ENCODE measurements at regions not wholly inside any gene's neighbourhood (a gene's known extent, or its start where the extent isn't known, plus 50 kb on each side); places are given as distances from the start of the nearest gene placed in this dataset.

DNA sequence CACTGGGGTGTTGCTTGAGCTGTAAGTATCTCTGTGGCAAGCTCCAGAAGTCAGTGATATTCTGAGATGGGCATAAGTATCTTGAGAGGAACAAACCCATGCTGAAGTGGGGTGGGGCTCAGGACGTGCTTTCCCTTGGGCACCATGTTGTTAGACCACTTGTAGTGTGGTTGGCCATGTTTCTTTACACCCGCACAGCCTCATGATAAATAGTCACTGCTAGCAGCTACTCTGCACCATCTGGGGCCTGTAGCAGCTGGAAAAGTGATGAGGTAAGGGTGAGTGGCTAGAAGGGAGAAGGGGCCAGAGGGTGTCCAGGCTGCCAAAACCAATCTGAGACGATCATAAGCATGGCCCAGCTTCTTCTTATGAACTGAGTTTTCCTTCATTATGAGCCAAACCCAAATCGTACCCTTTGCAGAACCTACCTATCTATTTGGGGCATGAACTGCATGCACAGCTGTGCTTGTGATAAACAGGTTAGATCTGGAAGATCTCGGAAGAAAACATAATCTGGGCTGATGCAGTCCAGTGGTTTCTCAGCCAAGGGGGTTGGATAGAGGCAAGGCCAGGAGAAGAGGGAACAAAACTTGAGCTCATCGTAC is 91.9 kb upstream of the IRF2BP2 start:
- H3K27ac ChIP-seq: peak overlapping the region; percentile 11 to 50
- DNase-seq: no peak
- H3K4me3 ChIP-seq: no peak overlapping the region
- TF ChIP-seq, protein P1, sequence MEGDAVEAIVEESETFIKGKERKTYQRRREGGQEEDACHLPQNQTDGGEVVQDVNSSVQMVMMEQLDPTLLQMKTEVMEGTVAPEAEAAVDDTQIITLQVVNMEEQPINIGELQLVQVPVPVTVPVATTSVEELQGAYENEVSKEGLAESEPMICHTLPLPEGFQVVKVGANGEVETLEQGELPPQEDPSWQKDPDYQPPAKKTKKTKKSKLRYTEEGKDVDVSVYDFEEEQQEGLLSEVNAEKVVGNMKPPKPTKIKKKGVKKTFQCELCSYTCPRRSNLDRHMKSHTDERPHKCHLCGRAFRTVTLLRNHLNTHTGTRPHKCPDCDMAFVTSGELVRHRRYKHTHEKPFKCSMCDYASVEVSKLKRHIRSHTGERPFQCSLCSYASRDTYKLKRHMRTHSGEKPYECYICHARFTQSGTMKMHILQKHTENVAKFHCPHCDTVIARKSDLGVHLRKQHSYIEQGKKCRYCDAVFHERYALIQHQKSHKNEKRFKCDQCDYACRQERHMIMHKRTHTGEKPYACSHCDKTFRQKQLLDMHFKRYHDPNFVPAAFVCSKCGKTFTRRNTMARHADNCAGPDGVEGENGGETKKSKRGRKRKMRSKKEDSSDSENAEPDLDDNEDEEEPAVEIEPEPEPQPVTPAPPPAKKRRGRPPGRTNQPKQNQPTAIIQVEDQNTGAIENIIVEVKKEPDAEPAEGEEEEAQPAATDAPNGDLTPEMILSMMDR (IDR thresholded peaks at IDR 0.05): no peak
- TF ChIP-seq POLR2A (IDR thresholded peaks at IDR 0.05): no peak
- intact Hi-C loops (cut with DNase I; ENCODE audit: low total_unique reads): no loop called here
- no peaks in the 10 kb centered on the region for H3K9me3 ChIP-seq
- no peaks in the 10 kb centered on the region for H3K36me3 ChIP-seq
- no peaks in the 10 kb centered on the region for H3K4me1 ChIP-seq
- no peaks in the 10 kb centered on the region for H3K27me3 ChIP-seq

DNA sequence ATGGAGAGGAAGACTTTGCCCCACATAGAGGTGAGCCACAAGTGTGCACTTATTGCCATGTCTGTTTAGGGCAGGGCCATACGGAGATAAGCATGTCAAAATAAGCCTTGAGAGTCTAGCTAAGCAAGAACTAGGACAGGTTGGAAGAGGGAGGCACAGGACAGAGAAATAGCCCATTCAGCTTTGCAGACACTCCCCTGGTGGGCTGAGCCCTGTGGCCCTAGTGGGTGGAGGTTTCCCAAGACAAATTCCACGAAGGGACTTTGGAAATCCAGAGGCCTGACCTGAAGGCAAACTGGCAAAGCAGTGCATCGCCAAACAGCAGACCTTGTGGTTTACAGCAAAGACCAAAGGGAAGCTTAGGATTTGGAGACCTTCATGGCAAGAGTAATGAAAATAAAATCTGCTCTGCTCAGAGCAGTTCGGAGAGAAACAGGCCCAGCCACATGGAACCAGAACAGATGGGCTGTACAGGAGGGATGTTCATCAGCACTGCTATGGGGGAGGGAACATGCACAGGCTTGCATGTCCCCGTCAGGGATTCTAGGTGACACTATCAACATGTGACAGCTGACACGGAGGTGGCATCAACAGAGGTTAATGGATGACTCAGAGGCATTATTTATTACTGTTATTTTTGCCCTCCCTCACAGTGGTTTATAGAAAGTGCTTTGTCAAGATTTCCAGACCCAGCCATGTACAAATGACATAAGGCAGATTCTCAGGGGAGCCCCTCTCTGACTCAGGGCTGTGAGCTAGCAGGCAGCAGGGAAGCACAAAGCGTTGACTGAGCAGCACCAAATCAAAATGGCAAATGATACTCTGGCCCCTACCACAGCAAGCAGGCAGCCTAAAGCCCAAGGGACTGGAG is 90.1 kb upstream of the IRF2BP2 start:
- peak in 1 of 2 donors; percentile 46 for DNase-seq
- no peak overlapping the region for H3K4me3 ChIP-seq

DNA sequence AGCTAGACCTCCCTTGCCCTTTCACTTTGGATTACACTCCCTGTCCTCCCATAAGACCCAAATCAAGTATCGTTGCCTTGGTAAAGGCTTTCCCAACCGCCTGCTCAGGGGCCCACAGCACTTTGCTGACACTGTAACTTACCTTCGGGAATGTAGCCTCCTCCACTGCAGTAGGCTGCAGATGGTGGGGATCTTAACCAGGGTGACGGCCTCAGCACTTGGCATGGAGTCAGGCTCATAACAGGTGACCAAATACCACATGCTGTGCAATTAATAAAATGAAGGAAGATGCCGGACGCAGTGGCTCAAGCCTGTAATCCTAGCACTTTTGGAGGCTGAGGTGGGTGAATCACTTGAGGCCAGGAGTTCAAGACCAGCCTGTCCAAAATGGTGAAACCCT is 88.7 kb upstream of the IRF2BP2 start:
- intact Hi-C loops (cut with DNase I; ENCODE audit: low total_unique reads): no loop called here
- H3K4me1 ChIP-seq: no peaks in the 10 kb centered on the region
- no peak for DNase-seq
- H3K27me3 ChIP-seq: no peaks in the 10 kb centered on the region
- TF ChIP-seq, protein P1 (IDR thresholded peaks at IDR 0.05): no peak
- no peak for TF ChIP-seq POLR2A (IDR thresholded peaks at IDR 0.05)
- H3K4me3 ChIP-seq: no peak overlapping the region
- no peaks in the 10 kb centered on the region for H3K36me3 ChIP-seq
- no peak overlapping the region for H3K27ac ChIP-seq
- H3K9me3 ChIP-seq: no peaks in the 10 kb centered on the region

More for the DNA sequence above, 90.1 kb upstream of the IRF2BP2 start:
- no peaks in the 10 kb centered on the region for H3K36me3 ChIP-seq
- intact Hi-C loops (cut with DNase I; ENCODE audit: low total_unique reads): no loop called here
- no peak for TF ChIP-seq POLR2A (IDR thresholded peaks at IDR 0.05)
- TF ChIP-seq, protein P1 (IDR thresholded peaks at IDR 0.05): no peak
- no peaks in the 10 kb centered on the region for H3K27me3 ChIP-seq
- H3K27ac ChIP-seq: peak overlapping the region in 1 of 2 donors; percentile 34
- no peaks in the 10 kb centered on the region for H3K4me1 ChIP-seq
- no peaks in the 10 kb centered on the region for H3K9me3 ChIP-seq

DNA sequence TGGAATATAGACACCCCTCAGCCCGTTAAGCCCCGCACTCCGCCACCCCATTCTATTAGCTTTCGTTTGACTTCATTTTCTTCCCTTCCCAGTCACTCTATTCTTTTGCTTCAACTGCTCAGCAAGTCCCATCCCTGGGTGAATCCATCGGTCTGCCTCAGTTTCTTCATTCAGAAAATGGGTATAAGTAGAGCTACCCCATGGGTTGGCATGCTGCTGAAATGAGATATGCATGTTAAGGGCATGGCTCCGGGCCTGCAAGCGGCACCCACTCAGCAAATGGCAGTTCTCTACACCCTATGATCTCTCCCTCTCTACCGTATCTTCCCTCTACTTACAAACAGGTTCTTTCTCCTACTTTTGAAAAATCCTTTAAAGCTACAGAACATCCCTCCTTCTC is 87.8 kb upstream of the IRF2BP2 start:
- Histone ChIP-seq H3K27ac (no peak overlapping the region), H3K9me3 (no peaks in the 10 kb centered on the region), H3K27me3 (no peaks in the 10 kb centered on the region), H3K4me3 (no peak overlapping the region), H3K4me1 (no peaks in the 10 kb centered on the region), H3K36me3 (no peaks in the 10 kb centered on the region)
- intact Hi-C loops (cut with DNase I; ENCODE audit: low total_unique reads): no loop called here
- no peak for TF ChIP-seq POLR2A (IDR thresholded peaks at IDR 0.05)
- TF ChIP-seq, protein P1 (IDR thresholded peaks at IDR 0.05): no peak
- no peak for DNase-seq

DNA sequence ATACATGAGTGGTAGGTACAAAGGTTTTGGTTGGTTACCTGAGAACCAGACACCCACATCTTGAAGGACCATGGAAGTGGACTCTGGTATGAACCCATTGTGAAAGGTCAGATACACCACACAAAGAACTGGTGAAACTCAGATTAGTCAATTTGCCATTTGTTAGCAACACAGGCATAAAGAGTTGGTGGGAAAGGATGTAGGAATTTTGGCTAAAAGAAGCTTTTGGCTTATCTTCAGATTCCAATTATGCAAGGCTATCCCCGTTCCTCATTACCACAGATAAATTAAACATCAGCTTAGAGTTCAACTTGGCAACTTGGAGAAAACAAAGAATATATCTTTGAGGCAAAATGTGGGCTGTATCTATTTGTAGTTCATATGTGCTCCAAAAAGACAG is 87.0 kb upstream of the IRF2BP2 start:
- intact Hi-C loops (cut with DNase I; ENCODE audit: low total_unique reads): no loop called here
- Histone ChIP-seq H3K9me3 (no peaks in the 10 kb centered on the region), H3K27me3 (no peaks in the 10 kb centered on the region), H3K4me1 (no peaks in the 10 kb centered on the region), H3K27ac (no peak overlapping the region), H3K36me3 (no peaks in the 10 kb centered on the region), H3K4me3 (no peak overlapping the region)
- TF ChIP-seq POLR2A (IDR thresholded peaks at IDR 0.05): no peak
- TF ChIP-seq, protein P1 (IDR thresholded peaks at IDR 0.05): no peak
- DNase-seq: no peak

Measured in uterus (tissue), 3 donors.